Lower lobe of right lung (tissue), 2 donors: ENCODE measurements at regions not wholly inside any gene's neighbourhood (a gene's known extent, or its start where the extent isn't known, plus 50 kb on each side); places are given as distances from the start of the nearest gene placed in this dataset.

Experiments
- ATAC-seq, 2 donors: fragments of 200-7000 bp; cut with Tn5 transposase; one replicate each; pipeline ENCODE4 v1.9.1; 2020 to 2022; ENCODE audit warnings: mild to moderate bottlenecking in 2 of 2, moderate library complexity in 2 of 2
- DNase-seq: peaks from one replicate; pipeline ENCODE4 v3.0.0-alpha.2; 2020
- H3K27ac ChIP-seq: fragments of 200-600 bp; one replicate; pipeline ENCODE4 v1.8.0; 2022
- H3K27me3 ChIP-seq: fragments of 200-600 bp; one replicate; pipeline ENCODE4 v1.8.0; 2022; ENCODE audit warnings: low read depth
- H3K36me3 ChIP-seq: fragments of 200-600 bp; one replicate; pipeline ENCODE4 v1.8.0; 2022; ENCODE audit warnings: mild to moderate bottlenecking
- H3K4me1 ChIP-seq: fragments of 200-600 bp; one replicate; pipeline ENCODE4 v1.8.0; 2022
- H3K4me3 ChIP-seq: fragments of 200-600 bp; one replicate; pipeline ENCODE4 v1.8.0; 2022; ENCODE audit warnings: mild to moderate bottlenecking
- H3K9me3 ChIP-seq: fragments of 200-600 bp; one replicate; pipeline ENCODE4 v1.8.0; 2022
- intact Hi-C: fragments of 100-400 bp; cut with DNase I; formaldehyde crosslinking; loops from one replicate; pipeline ENCODE4 v1.11.0; 2022
- TF ChIP-seq, protein P1 (sequence below): fragments of 200-600 bp; IDR thresholded peaks from one replicate; pipeline ENCODE4 v1.8.0; 2022; ENCODE audit warnings: antibody characterized with exemption, mild to moderate bottlenecking
- donor health status: DM: no; HTN: yes; CAD: no; lungs with severe emphysema.

DNA sequence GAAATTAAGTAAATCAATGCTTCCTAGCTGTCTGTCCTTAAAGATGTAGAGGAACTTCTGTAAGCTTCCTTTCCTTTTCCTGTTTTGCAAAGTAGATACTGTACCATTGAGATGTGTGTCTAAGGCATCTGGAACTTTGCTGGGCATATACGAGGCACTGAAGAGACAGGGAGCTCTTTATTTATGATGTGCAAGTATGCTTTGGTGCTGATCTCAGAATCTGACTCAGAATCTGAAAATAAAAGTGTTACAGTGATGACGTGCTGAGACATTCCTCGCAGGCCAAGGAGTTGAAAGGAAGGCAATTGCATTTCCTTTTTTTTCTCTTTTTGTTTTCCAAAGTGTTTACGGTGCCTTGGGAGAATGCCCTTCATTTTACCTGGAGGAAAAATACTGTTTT, 230.9 kb upstream of the RGPD4 start:
- TF ChIP-seq, protein P1, sequence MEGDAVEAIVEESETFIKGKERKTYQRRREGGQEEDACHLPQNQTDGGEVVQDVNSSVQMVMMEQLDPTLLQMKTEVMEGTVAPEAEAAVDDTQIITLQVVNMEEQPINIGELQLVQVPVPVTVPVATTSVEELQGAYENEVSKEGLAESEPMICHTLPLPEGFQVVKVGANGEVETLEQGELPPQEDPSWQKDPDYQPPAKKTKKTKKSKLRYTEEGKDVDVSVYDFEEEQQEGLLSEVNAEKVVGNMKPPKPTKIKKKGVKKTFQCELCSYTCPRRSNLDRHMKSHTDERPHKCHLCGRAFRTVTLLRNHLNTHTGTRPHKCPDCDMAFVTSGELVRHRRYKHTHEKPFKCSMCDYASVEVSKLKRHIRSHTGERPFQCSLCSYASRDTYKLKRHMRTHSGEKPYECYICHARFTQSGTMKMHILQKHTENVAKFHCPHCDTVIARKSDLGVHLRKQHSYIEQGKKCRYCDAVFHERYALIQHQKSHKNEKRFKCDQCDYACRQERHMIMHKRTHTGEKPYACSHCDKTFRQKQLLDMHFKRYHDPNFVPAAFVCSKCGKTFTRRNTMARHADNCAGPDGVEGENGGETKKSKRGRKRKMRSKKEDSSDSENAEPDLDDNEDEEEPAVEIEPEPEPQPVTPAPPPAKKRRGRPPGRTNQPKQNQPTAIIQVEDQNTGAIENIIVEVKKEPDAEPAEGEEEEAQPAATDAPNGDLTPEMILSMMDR = no peak
- H3K4me3 ChIP-seq = no peak overlapping the region
- intact Hi-C loops = no loop called here
- no peaks in the 10 kb centered on the region for H3K9me3 ChIP-seq
- DNase-seq (no peak), ATAC-seq (no peak)
- no peaks in the 10 kb centered on the region for H3K4me1 ChIP-seq
- no peak overlapping the region for H3K27ac ChIP-seq
- H3K27me3 ChIP-seq = no peaks in the 10 kb centered on the region
- no peaks in the 10 kb centered on the region for H3K36me3 ChIP-seq

DNA sequence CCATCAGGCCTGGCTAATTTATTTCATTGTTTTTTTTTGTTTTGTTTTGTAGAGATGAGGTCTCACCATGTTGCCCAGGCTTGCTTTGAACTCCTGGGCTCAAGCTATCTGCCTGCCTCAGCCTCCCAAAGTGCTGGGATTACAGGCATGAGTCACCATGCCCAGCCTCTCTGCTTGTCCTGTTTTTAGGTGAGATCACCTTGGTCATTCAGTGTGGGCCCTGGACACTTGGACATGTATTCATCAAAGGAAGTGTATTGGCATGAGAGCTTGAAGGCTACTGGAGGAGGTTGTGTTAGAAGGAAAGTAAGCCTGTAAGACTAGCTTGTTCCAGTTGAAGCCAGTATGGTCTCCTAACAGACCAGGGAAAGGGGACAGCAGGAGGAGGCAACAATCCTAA, 229.2 kb upstream of the RGPD4 start:
- Histone ChIP-seq H3K27ac (no peak overlapping the region), H3K4me1 (no peaks in the 10 kb centered on the region), H3K36me3 (no peaks in the 10 kb centered on the region), H3K4me3 (no peak overlapping the region), H3K9me3 (no peaks in the 10 kb centered on the region), H3K27me3 (no peaks in the 10 kb centered on the region)
- intact Hi-C loops = no loop called here
- no peak for ATAC-seq
- no peak for DNase-seq
- TF ChIP-seq, protein P1 = no peak

DNA sequence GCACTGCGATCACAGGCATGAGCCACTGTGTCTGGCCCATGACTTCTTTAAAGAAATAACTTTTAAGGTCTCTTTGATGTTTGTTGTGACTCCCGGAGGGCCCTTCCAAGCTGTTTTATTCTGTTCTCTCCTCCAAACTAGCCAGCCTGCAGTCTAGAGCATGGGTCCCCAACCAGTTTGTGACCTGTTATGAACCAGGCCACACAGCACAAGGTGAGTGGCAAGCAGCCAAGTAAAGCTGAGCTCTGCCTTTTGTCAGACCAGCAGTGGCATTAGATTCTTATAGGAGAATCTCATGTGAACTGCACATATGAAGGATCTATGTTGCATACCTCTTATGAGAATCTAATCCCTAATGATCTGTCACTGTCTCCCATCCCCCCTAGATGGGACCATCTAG, 223.9 kb upstream of the RGPD4 start:
- ATAC-seq = no peak
- Histone ChIP-seq H3K4me1 (no peaks in the 10 kb centered on the region), H3K27ac (no peak overlapping the region), H3K4me3 (no peak overlapping the region), H3K36me3 (no peaks in the 10 kb centered on the region), H3K9me3 (no peaks in the 10 kb centered on the region), H3K27me3 (no peaks in the 10 kb centered on the region)
- no peak for DNase-seq
- intact Hi-C loops = no loop called here
- TF ChIP-seq, protein P1 = no peak

DNA sequence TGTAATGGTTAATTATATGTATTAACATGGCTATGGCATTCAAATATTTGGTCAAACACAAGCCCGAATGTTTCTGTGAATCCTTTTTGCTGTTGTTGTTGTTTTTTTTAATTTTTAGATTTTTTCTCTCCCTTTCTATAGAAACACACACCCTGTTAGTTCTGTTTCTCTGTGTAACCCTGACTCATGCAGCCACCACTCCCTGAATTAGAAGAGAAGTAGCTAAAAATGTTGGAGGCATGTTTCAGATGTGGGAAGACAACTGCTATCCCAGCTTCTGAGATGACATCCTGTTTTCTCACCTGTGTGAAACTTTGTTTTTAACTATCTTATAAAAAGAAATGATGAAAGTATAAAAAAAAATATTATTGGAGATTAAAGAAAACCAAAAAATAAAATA, 219.6 kb upstream of the RGPD4 start:
- Histone ChIP-seq H3K4me3 (no peak overlapping the region), H3K27ac (no peak overlapping the region), H3K9me3 (no peaks in the 10 kb centered on the region), H3K27me3 (no peaks in the 10 kb centered on the region), H3K4me1 (no peaks in the 10 kb centered on the region), H3K36me3 (no peaks in the 10 kb centered on the region)
- no peak for ATAC-seq
- TF ChIP-seq, protein P1 = no peak
- no peak for DNase-seq
- intact Hi-C loops = no loop called here

DNA sequence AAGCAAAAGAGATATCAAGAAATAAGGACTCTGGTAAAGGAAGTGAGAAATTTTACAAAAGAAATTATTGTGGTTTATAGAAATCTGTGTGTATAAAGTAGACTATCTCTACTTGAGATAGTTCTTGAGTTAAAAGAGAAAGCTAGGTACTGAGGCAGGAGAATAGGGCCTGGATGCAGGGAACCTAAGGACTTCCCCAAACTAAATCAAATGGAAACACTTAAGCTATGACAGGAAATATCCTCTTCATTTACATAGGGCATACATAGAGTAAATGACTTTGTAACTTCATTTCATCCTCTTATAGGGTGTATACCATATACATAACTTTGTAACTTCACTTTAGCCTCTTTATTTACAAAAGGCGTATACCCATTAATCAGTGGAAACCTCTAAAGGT, 219.2 kb upstream of the RGPD4 start:
- intact Hi-C loops = no loop called here
- Histone ChIP-seq H3K27me3 (no peaks in the 10 kb centered on the region), H3K9me3 (no peaks in the 10 kb centered on the region), H3K36me3 (no peaks in the 10 kb centered on the region), H3K4me3 (no peak overlapping the region), H3K4me1 (no peaks in the 10 kb centered on the region), H3K27ac (no peak overlapping the region)
- TF ChIP-seq, protein P1 = no peak
- ATAC-seq = no peak
- DNase-seq = no peak

DNA sequence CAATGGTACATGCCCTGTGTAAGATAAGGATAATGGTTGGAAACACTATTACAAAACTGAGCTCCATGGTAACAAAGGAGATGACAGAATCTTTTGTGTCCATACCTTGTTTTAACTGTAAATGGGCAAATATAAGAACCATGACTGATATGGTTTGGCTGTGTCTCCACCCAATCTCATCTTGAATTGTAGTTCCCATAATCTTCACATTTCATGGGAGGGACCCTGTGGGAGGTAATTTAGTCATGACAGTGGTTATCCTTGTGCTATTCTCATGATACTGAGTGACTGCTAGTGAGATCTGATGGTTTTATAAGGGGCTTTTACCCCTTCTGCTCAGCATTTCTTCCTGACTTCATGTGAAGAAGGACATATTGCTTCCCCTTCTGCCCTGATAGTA, 211.7 kb upstream of the RGPD4 start:
- intact Hi-C loops = no loop called here
- TF ChIP-seq, protein P1 = no peak
- DNase-seq (no peak), ATAC-seq (no peak)
- H3K36me3 ChIP-seq = no peaks in the 10 kb centered on the region
- H3K4me1 ChIP-seq = no peaks in the 10 kb centered on the region
- no peak overlapping the region for H3K4me3 ChIP-seq
- no peak overlapping the region for H3K27ac ChIP-seq
- H3K9me3 ChIP-seq = no peaks in the 10 kb centered on the region
- H3K27me3 ChIP-seq = no peaks in the 10 kb centered on the region
